Common myeloid progenitor, CD34-positive (primary cell): ENCODE measurements at regions not wholly inside any gene's neighbourhood (a gene's known extent, or its start where the extent isn't known, plus 50 kb on each side); places are given as distances from the start of the nearest gene placed in this dataset.
"Not testable (repeated sequence)": the region's sequence is repeated elsewhere in the genome, so short reads cannot be mapped to it uniquely, and the experiment has no call there.

Experiments
- CTCF ChIA-PET: fragments of 350-600 bp; sonication (Branson Sonifier 250); formaldehyde crosslinking; loops from one replicate; lab custom pipeline; 2021; ENCODE audit warnings: antibody characterized with exemption; lab: Charles Lee
- POLR2A ChIA-PET: fragments of 350-600 bp; sonication (Branson Sonifier 250); formaldehyde crosslinking; loops from one replicate; lab custom pipeline; 2021; ENCODE audit warnings: antibody characterized with exemption; lab: Charles Lee
- DNase-seq, 3 donors: peaks; one replicate each; pipeline versions ENCODE4 v3.0.0 to v3.0.0-alpha.2; 2013
- H3K27ac ChIP-seq, 2 experiments: 1 replicate in 1 of 2; 2 replicates in 1 of 2; pipeline ENCODE4 v1.7.0; 2013; ENCODE audit warnings: inconsistent platforms in 2 of 2, low read length in 2 of 2, mild to moderate bottlenecking in 2 of 2, low read depth in 1 of 2, moderate library complexity in 1 of 2; ENCODE audit not compliant: severe bottlenecking in 2 of 2, insufficient read depth in 1 of 2, poor library complexity in 1 of 2
- H3K27me3 ChIP-seq, 5 experiments: replicated peaks in 2 of 5; 1 replicate in 3 of 5; 2 replicates in 2 of 5; pipeline versions ENCODE4 v1.6.1 to v1.7.0; 2013; ENCODE audit warnings: low read length in 4 of 5, mild to moderate bottlenecking in 2 of 5, moderate library complexity in 2 of 5, inconsistent platforms in 1 of 5; ENCODE audit not compliant: insufficient read depth in 5 of 5, control insufficient read depth in 4 of 5
- H3K36me3 ChIP-seq, 4 experiments: 1 replicate in 2 of 4; 2 replicates in 2 of 4; pipeline versions ENCODE4 v1.6.1 to v1.7.0; 2013; ENCODE audit warnings: low read length in 3 of 4, control low read depth in 1 of 4, mild to moderate bottlenecking in 1 of 4; ENCODE audit not compliant: control insufficient read depth in 4 of 4, insufficient read depth in 4 of 4
- H3K4me1 ChIP-seq, 4 experiments: 1 replicate in 3 of 4; 2 replicates in 1 of 4; pipeline versions ENCODE4 v1.6.1 to v1.7.1; 2013; ENCODE audit warnings: low read length in 3 of 4, mild to moderate bottlenecking in 3 of 4, control low read depth in 1 of 4, inconsistent platforms in 1 of 4, moderate library complexity in 1 of 4; ENCODE audit not compliant: control insufficient read depth in 4 of 4, insufficient read depth in 4 of 4; ENCODE audit errors: control extremely low read depth in 1 of 4
- H3K4me3 ChIP-seq, 7 experiments: 1 replicate in 4 of 7; 2 replicates in 3 of 7; pipeline versions ENCODE4 v1.5.1 to v1.7.0; 2013; ENCODE audit warnings: mild to moderate bottlenecking in 7 of 7, low read length in 6 of 7, moderate library complexity in 6 of 7, inconsistent platforms in 2 of 7, low read depth in 2 of 7, control low read depth in 1 of 7; ENCODE audit not compliant: insufficient read depth in 4 of 7, control insufficient read depth in 1 of 7; ENCODE audit errors: extremely low read depth in 1 of 7
- H3K9me3 ChIP-seq, 5 experiments: 1 replicate in 4 of 5; 2 replicates in 1 of 5; pipeline versions ENCODE4 v1.6.1 to v1.7.1; 2013; ENCODE audit warnings: low read length in 4 of 5, mild to moderate bottlenecking in 2 of 5, inconsistent platforms in 1 of 5, low read depth in 1 of 5, moderate library complexity in 1 of 5; ENCODE audit not compliant: control insufficient read depth in 4 of 5, insufficient read depth in 2 of 5; ENCODE audit errors: control extremely low read depth in 1 of 5
- WGBS: methylation state at CpG from one replicate; pipeline ENCODE4 v1.1.5; 2013; ENCODE audit not compliant: insufficient coverage; 5-methylcytosine and 5-hydroxymethylcytosine counted together

- H3K27me3 ChIP-seq: peaks cover 0 to under 1% (median 0%) of the 10 kb centered on the region in 5 experiments
- POLR2A ChIA-PET: no interaction called here
- CTCF ChIA-PET: interaction anchor here (1.4 kb wide), 1 partner anchor 15 kb away, joined by 3 read pairs; no protein-coding TSS in a partner anchor
Observed at GRCh38 chr5:37955748-37956147, 115.9 kb upstream of the GDNF start.

GRCh38 chr5:37954561-37954960, 114.7 kb upstream of the GDNF start:
- ChIA-PET POLR2A (no interaction called here), CTCF (no interaction called here)
- H3K4me1 ChIP-seq: no peaks in the 10 kb centered on the region
- peaks cover 0 to 2% (median 0%) of the 10 kb centered on the region in 5 experiments for H3K27me3 ChIP-seq
- no peak overlapping the region for H3K27ac ChIP-seq
- H3K36me3 ChIP-seq: no peaks in the 10 kb centered on the region
- H3K9me3 ChIP-seq: peaks cover 5 to 21% (median 9%) of the 10 kb centered on the region in 5 experiments
- no peak for DNase-seq
- H3K4me3 ChIP-seq: no peak overlapping the region

More at GRCh38 chr5:37955748-37956147, 115.9 kb upstream of the GDNF start:
- H3K4me1 ChIP-seq: no peaks in the 10 kb centered on the region
- no peak overlapping the region for H3K27ac ChIP-seq
- peaks cover 5 to 30% (median 9%) of the 10 kb centered on the region in 5 experiments for H3K9me3 ChIP-seq
- DNase-seq: no peak
- 100% methylated on average over 2 of the region's 4 CpGs for WGBS
- H3K36me3 ChIP-seq: no peaks in the 10 kb centered on the region
- no peak overlapping the region for H3K4me3 ChIP-seq

GRCh38 chr5:37951946-37952721, 112.3 kb upstream of the GDNF start:
- peaks cover 0 to under 1% (median 0%) of the 10 kb centered on the region in 5 experiments for H3K9me3 ChIP-seq
- no peak for DNase-seq
- ChIA-PET POLR2A (no interaction called here), CTCF (no interaction called here)
- H3K36me3 ChIP-seq: no peaks in the 10 kb centered on the region
- H3K27ac ChIP-seq: no peak overlapping the region
- H3K4me1 ChIP-seq: no peaks in the 10 kb centered on the region
- H3K27me3 ChIP-seq: peaks cover 0 to 2% (median 0%) of the 10 kb centered on the region in 5 experiments
- H3K4me3 ChIP-seq: no peak overlapping the region
- WGBS: 94% methylated on average over 20 of the region's 32 CpGs

- Histone ChIP-seq H3K36me3 (no peaks in the 10 kb centered on the region), H3K27ac (no peak overlapping the region), H3K4me3 (no peak overlapping the region), H3K9me3 (no peaks in the 10 kb centered on the region), H3K4me1 (no peaks in the 10 kb centered on the region), H3K27me3 (peaks cover 0 to 2% (median 0%) of the 10 kb centered on the region in 5 experiments)
- DNase-seq: no peak
- no CpG with 5 or more reads among the region's 1 CpG for WGBS
- ChIA-PET CTCF (no interaction called here), POLR2A (no interaction called here)
Observed at GRCh38 chr5:37950436-37950835, 110.6 kb upstream of the GDNF start.

- Histone ChIP-seq H3K4me3 (no peak overlapping the region), H3K4me1 (no peaks in the 10 kb centered on the region), H3K9me3 (no peaks in the 10 kb centered on the region), H3K36me3 (no peaks in the 10 kb centered on the region), H3K27ac (no peak overlapping the region), H3K27me3 (peaks cover 0 to 2% (median 0%) of the 10 kb centered on the region in 5 experiments)
- no peak for DNase-seq
- CTCF ChIA-PET: no interaction called here
- POLR2A ChIA-PET: no interaction called here
- WGBS: 100% methylated on average over 1 of the region's 1 CpG
Observed at GRCh38 chr5:37945446-37945845, 105.6 kb upstream of the GDNF start.

- CTCF ChIA-PET, H3K4me3 ChIP-seq, DNase-seq, H3K36me3 ChIP-seq, H3K27ac ChIP-seq, H3K27me3 ChIP-seq, H3K4me1 ChIP-seq, POLR2A ChIA-PET, H3K9me3 ChIP-seq: not testable (repeated sequence)
- WGBS: no CpG with 5 or more reads among the region's 2 CpGs
Observed at GRCh38 chr5:37943136-37943535, 103.3 kb upstream of the GDNF start.

- Histone ChIP-seq H3K9me3 (peaks cover 0 to 5% (median 0%) of the 10 kb centered on the region in 5 experiments), H3K36me3 (no peaks in the 10 kb centered on the region), H3K27ac (no peak overlapping the region), H3K4me1 (no peaks in the 10 kb centered on the region), H3K4me3 (no peak overlapping the region), H3K27me3 (no peaks in the 10 kb centered on the region)
- CTCF ChIA-PET: interaction anchor here (1.2 kb wide), 2 partner anchors 8 to 15 kb away, joined by 3 read pairs; no protein-coding TSS in a partner anchor
- no peak for DNase-seq
- 68% methylated on average over 3 of the region's 4 CpGs for WGBS
- POLR2A ChIA-PET: no interaction called here
Observed at GRCh38 chr5:37940931-37941623, 101.2 kb upstream of the GDNF start.
